Glutamatergic neuron (in vitro differentiated cells): ENCODE measurements at regions not wholly inside any gene's neighbourhood (a gene's known extent, or its start where the extent isn't known, plus 50 kb on each side); places are given as distances from the start of the nearest gene placed in this dataset.
"Not testable (repeated sequence)": the region's sequence is repeated elsewhere in the genome, so short reads cannot be mapped to it uniquely, and the experiment has no call there.

ENCODE experiments used
- DNase-seq: peaks from one replicate; pipeline ENCODE4 v3.0.0; 2022
- H3K27ac Mint-ChIP-seq: one replicate; pipeline ENCODE4 v1.8.0; 2020; ENCODE audit warnings: mild to moderate bottlenecking, mixed read lengths, inconsistent platforms; ENCODE audit not compliant: unreplicated experiment
- H3K27me3 Mint-ChIP-seq: one replicate; pipeline ENCODE4 v1.8.0; 2020; ENCODE audit warnings: mild to moderate bottlenecking, moderate library complexity, mixed read lengths, inconsistent platforms; ENCODE audit not compliant: unreplicated experiment
- H3K36me3 Mint-ChIP-seq: one replicate; pipeline ENCODE4 v1.8.0; 2020; ENCODE audit warnings: mild to moderate bottlenecking, mixed read lengths, inconsistent platforms; ENCODE audit not compliant: unreplicated experiment
- H3K4me1 Mint-ChIP-seq: one replicate; pipeline ENCODE4 v1.8.0; 2020; ENCODE audit warnings: mild to moderate bottlenecking, low read depth, mixed read lengths, inconsistent platforms; ENCODE audit not compliant: unreplicated experiment
- H3K4me3 Mint-ChIP-seq: one replicate; pipeline ENCODE4 v1.8.0; 2020; ENCODE audit warnings: mild to moderate bottlenecking, mixed read lengths, inconsistent platforms; ENCODE audit not compliant: unreplicated experiment
- H3K9me3 Mint-ChIP-seq: one replicate; pipeline ENCODE4 v1.8.0; 2020; ENCODE audit warnings: mild to moderate bottlenecking, moderate library complexity, mixed read lengths, inconsistent platforms; ENCODE audit not compliant: unreplicated experiment
- CTCF ChIP-seq: fragments of 200-600 bp; sonication (generic); IDR thresholded peaks from one replicate; pipeline ENCODE4 v1.5.0; 2021; ENCODE audit not compliant: partially characterized antibody, unreplicated experiment

- Mint-ChIP-seq H3K4me1 (peaks cover 9% of the 10 kb centered on the region), H3K4me3 (no peak overlapping the region), H3K27me3 (no peaks in the 10 kb centered on the region), H3K36me3 (peaks cover 6% of the 10 kb centered on the region), H3K27ac (no peak overlapping the region), H3K9me3 (peaks cover 7% of the 10 kb centered on the region)
- TF ChIP-seq CTCF = no peak
- no peak for DNase-seq
Measured at GRCh38 chr3:117052395-117052794, 342.8 kb downstream of the TUSC7 start.

- TF ChIP-seq CTCF = no peak
- Mint-ChIP-seq H3K4me3 (no peak overlapping the region), H3K36me3 (peaks cover under 1% of the 10 kb centered on the region), H3K27ac (no peak overlapping the region), H3K9me3 (peaks cover 5% of the 10 kb centered on the region), H3K4me1 (peaks cover 10% of the 10 kb centered on the region), H3K27me3 (no peaks in the 10 kb centered on the region)
- no peak for DNase-seq
Measured at GRCh38 chr3:117054556-117054955, 345.0 kb downstream of the TUSC7 start.

GRCh38 chr3:117056946-117057345 is 347.4 kb downstream of the TUSC7 start:
- H3K4me1 Mint-ChIP-seq = peaks cover 10% of the 10 kb centered on the region
- not testable (repeated sequence) for H3K27me3 Mint-ChIP-seq, DNase-seq, H3K9me3 Mint-ChIP-seq, H3K36me3 Mint-ChIP-seq, H3K27ac Mint-ChIP-seq, H3K4me3 Mint-ChIP-seq

GRCh38 chr3:117059067-117059955 is 349.7 kb downstream of the TUSC7 start:
- H3K36me3 Mint-ChIP-seq = no peaks in the 10 kb centered on the region
- peak; percentile 77 for TF ChIP-seq CTCF
- H3K9me3 Mint-ChIP-seq = peaks cover 4% of the 10 kb centered on the region
- peak overlapping the region; percentile 34 for H3K27ac Mint-ChIP-seq
- no peak overlapping the region for H3K4me3 Mint-ChIP-seq
- no peaks in the 10 kb centered on the region for H3K27me3 Mint-ChIP-seq
- no peak for DNase-seq
- peaks cover 10% of the 10 kb centered on the region for H3K4me1 Mint-ChIP-seq

GRCh38 chr3:117059956-117060270 is 350.3 kb downstream of the TUSC7 start:
- DNase-seq = no peak
- peaks cover 8% of the 10 kb centered on the region for H3K4me1 Mint-ChIP-seq
- peaks cover 3% of the 10 kb centered on the region for H3K9me3 Mint-ChIP-seq

More at GRCh38 chr3:117059956-117060270, 350.3 kb downstream of the TUSC7 start:
- Mint-ChIP-seq H3K4me3 (no peak overlapping the region), H3K27ac (no peak overlapping the region), H3K36me3 (no peaks in the 10 kb centered on the region), H3K27me3 (no peaks in the 10 kb centered on the region)
- no peak for TF ChIP-seq CTCF
